ENCODE measurements at regions not wholly inside any gene's neighbourhood (a gene's known extent, or its start where the extent isn't known, plus 50 kb on each side); places are given as distances from the start of the nearest gene placed in this dataset.
"Not testable (repeated sequence)": the region's sequence is repeated elsewhere in the genome, so short reads cannot be mapped to it uniquely, and the experiment has no call there.

DNA sequence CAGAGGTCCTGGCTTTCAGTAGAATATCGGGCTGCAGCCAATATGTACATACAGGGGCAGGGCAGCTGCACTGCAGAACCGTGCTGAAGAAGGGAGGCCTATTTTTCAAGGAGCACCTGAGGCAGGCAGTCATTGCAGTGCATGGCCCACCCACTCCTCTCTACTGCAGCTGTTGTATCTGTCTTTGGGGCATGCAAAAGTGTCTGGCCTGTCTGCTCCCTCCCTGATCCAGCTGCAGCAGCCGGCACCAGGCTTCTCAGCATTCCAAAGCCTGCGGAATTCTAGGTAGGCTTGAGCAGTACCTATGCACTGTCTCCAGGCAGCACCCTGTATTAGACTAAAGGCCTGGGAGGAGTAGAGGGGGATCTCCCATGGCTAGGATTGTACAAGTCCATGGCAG lies 415.2 kb upstream of the MAGEB16 start:
- ChIA-PET POLR2A (no interaction called here), CTCF (no interaction called here)

DNA sequence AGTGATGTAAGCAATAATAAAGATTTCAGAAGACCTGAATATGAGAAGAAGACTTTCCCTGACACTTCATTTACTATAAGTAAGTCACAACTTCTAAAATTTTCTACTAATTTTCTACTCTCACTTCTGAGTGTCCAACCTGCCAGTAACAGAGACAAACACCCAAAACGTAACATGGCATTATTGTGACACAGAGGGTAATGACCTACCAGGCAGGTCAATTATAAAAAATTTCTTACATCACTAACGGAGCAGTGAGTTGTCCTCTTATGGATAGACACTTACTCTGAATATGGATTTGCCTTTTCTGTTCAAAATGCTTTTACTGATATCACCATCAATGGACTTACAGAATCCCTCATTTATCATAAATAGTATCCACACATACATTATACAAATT lies 405.9 kb upstream of the MAGEB16 start:
- POLR2A ChIA-PET, result no interaction called here
- CTCF ChIA-PET, result no interaction called here

DNA sequence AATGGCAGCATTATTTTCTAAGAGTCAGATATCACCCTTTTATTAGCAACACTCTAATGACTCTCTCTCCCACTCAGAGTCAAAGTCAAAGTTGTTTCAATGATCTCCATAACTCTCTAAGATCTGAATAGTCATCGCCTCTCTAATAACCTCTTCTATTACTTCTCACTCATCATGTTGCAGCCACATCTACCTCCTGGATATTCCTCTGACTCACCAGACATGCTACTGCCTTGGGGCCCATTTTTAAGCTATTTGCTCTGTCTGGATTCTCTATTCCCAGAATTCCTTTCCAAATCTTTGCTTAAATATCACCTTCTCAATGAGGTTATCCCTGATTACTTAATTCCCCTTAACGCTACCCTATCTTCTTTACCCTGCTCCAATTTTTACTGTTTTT lies 391.8 kb upstream of the MAGEB16 start:
- CTCF ChIA-PET, result no interaction called here
- POLR2A ChIA-PET, result no interaction called here

DNA sequence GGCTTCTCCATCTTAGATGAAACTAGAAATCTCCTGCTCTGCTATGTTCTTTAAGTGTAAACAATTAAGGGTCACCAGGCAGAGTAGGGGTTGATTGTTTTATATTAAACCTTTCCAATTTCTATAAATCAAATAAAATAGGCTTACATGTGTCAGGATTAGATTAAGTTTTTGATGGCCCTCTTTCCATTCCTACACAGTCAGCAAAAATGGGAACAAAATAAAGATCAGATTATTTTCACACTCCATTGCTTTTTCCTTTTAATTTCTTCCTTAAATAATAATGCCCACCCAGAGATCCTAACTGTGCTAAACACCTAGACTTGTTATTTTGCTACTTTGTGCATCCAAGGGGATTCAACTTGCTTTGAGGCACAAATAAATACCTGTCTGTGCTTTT lies 381.4 kb upstream of the MAGEB16 start:
- POLR2A ChIA-PET, result no interaction called here

DNA sequence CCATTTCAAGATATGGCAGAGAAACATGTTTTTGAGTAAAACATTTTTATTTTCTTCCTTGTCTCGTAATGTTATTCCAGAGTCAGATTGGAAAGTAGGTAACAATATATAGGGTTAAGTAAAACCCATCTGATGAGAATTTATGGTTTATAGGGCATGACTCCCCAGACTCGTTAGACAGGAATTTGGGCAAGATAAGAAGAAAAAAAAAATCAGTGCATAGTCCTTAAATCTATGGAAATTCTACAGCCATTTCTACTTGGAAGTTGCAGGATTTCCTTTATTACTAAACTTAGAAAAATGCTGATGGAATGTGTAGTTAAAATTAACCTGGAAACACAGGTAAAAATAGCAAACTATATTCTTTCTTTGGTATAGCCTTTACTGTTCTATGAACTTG lies 366.1 kb upstream of the MAGEB16 start:
- ChIA-PET POLR2A (no interaction called here), CTCF (no interaction called here)

More for the DNA sequence above, 381.4 kb upstream of the MAGEB16 start:
- CTCF ChIA-PET, result no interaction called here

DNA sequence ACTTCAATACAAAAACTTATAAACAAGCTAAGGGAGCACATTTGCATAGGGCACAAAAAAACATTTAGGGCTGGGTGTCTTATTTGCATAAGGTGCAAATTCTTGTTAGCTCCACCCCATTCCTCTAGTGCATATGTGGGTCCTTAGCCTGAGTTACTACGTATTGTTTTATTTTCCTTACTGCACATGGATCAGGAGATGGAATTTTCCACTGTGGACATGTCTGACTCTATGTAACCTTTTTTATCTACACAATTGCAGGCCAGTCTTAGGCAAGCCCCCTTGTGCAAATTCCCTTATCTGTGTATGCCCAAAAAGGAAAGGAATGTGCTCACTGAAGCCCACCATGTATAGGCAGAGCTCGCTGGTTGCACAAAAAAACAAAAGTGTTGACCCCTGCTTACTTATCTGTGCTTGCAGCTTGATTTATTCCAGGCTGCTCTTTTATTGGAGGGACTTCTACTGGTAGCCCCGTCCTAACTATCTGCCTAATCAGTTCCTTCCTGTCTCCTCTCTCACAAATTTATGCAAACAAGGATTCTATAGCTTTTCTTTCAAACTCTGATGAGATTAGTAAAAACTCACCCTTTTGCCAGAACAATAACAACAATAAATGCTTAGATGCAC lies 359.0 kb upstream of the MAGEB16 start:
- POLR2A ChIA-PET, result no interaction called here

DNA sequence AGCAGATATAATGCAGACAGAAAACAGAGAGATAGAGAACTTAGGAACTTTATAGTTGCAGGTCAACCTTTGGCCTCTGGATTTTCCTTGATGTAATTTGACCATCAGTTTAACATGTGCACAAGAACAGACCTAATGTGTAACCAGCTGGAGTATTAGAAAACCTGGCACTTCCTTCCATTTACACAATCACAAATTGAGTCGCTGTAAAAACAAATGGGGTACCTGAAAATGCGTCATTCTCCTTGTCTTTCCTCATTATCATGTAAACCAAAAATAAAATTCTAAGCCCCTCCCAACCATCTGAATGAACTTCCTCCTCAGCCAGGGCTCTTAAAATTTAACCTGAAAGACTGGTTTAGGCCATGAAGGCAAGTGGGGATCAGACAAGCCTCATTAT lies 358.4 kb upstream of the MAGEB16 start:
- POLR2A ChIA-PET, result no interaction called here
- CTCF ChIA-PET, result no interaction called here

More for the DNA sequence above, 359.0 kb upstream of the MAGEB16 start:
- CTCF ChIA-PET, result no interaction called here

DNA sequence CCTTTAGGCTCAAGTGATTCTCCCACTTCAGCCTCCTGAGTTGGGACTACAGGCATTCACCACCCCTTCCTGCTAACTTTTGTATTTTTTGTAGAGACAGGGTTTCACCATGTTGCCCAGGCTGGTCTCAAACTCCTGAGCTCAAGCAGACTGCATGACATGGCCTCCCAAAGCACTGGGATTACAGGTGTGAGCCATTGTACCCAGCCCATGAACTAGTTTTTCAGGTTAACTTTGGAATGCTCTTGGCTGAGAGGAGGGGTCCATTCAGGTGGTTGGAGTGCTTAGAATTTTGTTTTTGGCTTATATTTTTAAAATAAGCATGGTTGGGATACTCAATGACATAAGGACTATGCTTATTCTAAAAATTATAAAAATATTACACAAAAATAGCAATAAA lies 355.7 kb upstream of the MAGEB16 start:
- ChIA-PET POLR2A (no interaction called here), CTCF (no interaction called here)

DNA sequence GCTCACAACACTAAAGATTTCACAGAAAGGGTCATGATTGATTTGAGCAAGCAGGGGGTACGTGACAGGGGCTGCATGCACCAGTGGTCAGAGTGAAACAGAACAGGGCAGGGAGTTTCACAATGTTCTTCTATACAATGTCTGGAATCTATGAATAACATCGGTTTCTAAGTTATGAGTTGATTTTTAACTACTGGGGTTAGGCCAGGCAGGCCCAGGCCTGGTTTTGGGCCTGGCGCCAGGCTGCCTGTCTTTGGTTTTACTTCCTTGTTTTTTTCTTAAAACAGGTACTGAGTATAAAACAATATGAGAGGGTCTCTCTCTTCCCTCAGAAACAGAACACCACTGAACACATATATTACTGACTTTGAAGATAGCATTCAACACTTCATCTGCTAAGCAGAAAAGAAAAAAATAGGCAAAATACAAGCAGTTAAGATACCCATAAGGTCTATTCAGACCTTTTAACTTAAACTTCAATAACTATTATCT lies 355.0 kb upstream of the MAGEB16 start:
- POLR2A ChIA-PET, CTCF ChIA-PET: not testable (repeated sequence)

DNA sequence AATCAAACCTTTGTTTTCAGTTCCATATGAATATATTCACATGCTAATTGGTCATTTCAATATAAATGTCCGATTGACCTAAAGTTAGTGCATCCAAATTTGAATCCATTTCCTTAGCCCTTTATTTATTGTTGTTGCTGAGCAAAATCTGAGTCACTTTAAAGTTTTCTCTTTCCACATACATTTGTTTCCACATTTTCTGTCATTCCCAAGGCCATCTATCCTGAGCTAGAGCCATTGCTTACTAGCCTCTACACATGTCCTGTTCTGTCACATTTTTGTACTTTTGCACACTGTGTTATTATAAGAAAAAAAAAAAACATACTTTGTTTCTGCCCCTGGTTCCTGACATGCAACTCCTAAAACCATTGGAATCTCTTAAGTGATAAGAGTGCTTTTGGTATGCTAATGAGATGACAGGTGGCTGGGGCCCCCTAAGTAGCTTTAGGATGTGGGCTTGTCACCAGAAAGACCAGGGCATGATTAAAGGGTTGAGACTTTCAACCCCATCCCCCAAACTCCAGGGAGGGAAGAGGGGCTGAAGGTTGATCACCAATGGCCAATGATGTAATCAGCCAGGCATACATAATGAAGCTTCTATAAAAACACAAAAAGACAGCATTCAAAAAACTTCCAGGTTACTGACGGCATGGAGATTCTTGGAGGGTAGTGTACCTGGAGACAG lies 353.3 kb upstream of the MAGEB16 start:
- ChIA-PET POLR2A (no interaction called here), CTCF (no interaction called here)

DNA sequence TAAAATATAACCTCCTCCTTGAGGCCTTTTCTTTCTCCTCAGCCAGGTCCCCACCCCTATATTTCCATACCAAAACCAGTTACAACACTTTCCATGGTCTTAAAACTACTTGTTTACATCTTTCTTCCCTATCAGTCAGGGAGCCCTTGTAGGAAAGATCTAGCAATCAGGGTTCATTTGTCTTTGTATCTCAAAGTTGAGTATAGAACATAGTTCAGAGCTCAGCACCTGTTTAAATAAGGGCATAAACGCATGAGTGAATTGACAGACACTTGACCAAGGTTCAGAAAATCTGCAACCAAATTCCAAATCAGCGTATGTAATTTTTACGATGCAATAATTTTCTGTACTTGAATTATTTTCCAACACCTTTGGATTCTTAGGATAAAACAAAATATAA lies 352.2 kb upstream of the MAGEB16 start:
- ChIA-PET POLR2A (no interaction called here), CTCF (no interaction called here)

DNA sequence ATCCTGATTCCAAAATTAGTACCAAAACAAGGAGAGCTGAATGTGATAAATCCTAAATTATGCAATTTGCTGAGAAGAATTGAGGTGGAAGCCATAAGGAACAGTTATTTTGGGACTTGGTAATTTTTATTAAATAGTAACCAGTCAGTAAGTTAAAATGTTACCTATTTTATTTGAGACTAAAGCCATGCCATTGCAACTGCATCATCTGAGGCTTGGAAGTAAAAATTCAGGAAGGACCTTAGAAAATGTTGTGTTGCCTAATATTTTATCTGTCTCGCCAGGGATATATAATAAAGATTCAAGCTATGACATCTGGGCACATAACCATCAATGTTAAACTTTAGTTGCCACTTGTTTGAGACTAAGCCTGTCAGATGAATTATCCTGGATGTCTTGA lies 341.3 kb upstream of the MAGEB16 start:
- ChIA-PET POLR2A (no interaction called here), CTCF (no interaction called here)

DNA sequence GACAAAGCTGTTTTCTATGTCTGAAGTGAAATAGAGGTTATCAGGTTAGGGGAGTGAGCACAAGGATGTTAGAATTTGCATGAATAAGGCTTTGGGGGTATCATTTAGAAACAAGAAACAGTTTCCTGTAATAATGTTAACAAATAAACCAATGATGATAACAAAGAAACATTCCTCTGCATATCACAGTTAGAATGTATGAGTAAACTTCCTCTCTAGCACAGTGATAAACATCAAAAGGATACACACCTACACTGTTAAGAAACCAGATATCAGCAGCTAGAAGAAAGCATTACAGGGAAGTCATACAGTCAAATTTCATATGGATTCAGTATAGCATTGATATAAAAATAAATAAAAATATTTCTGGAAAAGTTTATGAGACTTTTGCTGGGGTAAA lies 340.0 kb upstream of the MAGEB16 start:
- POLR2A ChIA-PET, result no interaction called here
- CTCF ChIA-PET, result no interaction called here

DNA sequence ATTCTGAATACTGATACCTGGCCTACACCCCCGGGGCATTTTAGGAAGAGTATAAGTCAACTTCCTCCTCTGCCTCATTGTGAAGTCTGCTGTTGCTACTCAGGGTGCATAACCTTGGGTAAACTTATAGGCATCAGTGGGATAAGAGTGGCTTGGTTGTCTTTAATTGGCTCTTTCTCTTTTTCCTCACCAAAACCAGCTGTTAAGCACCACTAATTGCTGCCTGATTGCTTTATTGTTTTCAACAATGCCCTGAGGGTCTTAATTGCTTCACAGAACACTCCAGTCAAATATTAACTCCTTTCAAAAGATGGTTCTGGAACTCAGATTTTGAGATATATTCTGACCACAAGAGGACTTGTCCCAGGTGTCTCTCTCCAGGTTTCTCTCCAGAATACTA lies 337.0 kb upstream of the MAGEB16 start:
- POLR2A ChIA-PET, result no interaction called here
- CTCF ChIA-PET, result no interaction called here

DNA sequence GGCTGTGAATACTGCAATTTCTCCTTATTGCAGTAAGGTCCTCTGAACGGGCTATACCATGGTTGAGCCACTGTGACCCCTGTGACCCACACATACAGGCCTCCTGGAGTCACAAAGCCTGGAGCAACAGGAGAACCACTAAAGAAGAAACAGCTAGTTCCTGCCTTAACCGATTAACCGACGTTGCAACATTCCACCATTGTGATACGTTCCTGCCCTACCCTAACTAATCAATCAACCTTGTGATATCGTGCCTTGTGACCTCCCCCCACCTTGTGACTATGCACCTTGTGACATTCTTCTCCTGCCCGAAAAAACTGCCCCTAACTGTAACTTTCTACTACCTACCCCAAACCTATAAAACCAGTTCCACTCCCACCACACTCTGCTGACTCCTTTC lies 301.5 kb upstream of the MAGEB16 start:
- POLR2A ChIA-PET, CTCF ChIA-PET: not testable (repeated sequence)

DNA sequence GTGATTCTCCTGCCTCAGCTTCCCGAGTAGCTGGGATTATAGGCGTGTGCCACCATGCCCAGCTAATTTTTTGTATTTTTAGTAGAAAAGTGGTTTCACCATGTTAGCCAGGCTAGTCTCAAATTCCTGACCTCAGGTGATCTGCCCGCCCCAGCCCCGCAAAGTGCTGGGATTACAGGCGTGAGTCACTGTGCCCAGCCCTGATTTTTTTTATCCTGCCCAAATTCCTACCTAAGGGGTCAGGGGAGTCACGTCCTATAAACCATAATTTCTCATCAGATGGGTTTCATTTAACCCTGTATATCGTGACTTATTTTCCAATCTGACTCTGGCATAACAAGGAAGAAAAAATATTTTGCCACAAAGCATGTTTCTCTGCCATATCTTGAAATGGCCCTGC lies 300.7 kb upstream of the MAGEB16 start:
- POLR2A ChIA-PET, CTCF ChIA-PET: not testable (repeated sequence)

DNA sequence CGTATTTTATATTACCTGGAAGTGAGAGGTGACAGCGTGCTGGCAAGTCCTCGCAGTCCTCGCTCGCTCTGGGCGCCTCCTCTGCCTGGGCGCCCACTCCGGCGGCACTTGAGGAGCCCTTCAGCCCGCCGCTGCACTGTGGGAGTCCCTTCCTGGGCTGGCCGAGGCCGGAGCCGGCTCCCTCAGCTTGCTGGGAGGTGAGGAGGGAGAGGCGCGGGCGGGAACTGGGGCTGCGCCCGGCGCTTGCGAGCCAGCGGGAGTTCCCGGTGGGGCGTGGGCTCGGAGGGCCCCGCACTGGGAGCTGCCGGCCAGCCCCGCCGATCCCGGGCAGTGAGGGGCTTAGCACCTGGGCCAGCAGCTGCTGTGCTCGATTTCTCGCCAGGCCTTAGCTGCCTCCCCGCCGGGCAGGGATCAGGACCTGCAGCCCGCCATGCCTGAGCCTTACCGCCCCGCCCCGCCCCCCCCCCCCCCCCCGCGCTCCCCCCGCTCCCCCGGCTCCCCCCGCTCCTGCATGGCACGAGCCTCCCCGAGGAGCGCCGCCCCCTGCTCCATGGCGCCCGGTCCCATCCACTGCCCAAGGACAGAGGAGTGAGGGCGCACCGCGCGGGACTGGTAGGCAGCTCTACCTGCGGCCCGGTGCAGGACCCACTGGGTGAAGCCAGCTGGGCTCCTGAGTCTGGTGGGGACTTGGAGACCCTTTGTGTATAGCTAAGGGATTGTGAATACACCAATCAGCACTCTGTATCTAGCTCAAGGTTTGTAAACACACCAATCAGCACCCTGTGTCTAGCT lies 298.9 kb upstream of the MAGEB16 start:
- POLR2A ChIA-PET, result no interaction called here
- CTCF ChIA-PET, result no interaction called here

DNA sequence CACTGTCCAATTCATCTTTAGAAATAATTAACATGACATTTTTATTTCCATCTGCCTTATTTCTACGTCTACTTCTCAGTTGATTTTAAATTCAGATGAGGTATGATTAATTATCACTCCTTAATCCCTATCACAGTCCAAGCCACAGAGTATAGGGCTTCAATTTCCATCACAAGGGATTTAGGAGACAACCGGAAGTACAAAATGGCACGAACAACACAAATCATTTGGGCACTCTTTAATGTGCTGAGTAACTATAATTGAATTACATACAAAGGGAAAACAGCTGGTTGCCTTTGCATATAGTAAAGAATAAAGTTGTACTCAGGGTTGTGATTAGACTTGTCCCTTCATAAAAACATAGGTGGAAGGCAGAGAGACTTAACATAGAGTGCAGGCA lies 290.4 kb upstream of the MAGEB16 start:
- ChIA-PET POLR2A (no interaction called here), CTCF (no interaction called here)

DNA sequence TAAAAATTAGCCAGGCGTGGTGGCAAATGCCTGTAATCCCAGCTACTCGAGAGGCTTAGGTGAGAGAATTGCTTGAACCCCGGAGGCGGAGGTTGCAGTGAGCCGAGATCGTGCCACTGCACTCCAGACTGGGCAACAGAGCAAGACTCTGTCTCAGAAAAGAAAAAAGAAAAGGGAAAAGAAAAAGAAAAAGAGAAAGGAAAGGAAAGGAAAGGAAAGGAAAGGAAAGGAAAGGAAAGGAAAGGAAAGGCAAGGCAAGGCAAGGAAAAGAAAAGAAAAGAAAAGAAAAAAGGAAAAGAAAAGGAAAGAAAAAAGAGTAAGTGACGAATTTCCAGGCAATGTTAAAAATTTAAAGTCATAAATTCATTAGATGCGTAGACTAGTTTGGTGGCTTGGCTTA lies 250.1 kb upstream of the MAGEB16 start:
- CTCF ChIA-PET, POLR2A ChIA-PET: not testable (repeated sequence)

DNA sequence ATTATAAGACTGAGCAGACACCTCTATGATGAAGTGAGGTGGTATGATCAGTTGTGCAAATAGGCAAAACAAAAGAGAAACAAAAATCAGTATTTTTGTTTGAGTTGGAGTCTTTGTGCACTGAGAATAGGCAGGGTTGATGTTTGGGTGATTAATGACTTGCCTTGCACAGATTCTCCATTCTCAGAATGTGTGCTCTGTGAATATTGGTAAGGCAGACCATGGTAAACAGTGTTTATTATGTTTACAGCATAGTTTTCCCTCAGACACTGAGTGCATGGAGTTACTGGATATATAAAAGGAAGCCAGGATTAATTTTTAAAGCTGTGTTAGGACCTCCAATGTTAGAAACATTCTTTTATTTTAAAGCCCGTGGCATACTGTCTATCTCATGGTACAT lies 240.2 kb upstream of the MAGEB16 start:
- ChIA-PET POLR2A (no interaction called here), CTCF (no interaction called here)

DNA sequence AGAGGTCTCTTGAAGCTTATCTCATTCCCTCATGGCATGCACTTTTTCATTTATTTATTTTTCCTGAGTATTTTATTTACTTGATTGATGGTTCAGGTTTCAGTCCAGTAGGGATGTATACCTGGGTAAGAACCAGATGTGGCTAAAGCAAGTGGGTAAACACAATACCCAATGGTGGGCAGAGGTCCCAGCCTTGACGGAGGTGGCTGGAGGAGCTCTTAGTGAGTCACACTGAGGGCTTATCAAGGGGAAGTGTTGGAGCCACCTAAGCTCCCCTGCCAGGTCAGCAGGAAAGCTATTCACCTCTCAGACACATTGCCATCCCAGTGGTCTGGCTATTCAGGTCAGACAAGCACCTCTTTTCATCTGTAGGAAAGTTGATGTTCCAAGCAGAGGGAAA lies 236.2 kb upstream of the MAGEB16 start:
- ChIA-PET POLR2A (no interaction called here), CTCF (no interaction called here)

DNA sequence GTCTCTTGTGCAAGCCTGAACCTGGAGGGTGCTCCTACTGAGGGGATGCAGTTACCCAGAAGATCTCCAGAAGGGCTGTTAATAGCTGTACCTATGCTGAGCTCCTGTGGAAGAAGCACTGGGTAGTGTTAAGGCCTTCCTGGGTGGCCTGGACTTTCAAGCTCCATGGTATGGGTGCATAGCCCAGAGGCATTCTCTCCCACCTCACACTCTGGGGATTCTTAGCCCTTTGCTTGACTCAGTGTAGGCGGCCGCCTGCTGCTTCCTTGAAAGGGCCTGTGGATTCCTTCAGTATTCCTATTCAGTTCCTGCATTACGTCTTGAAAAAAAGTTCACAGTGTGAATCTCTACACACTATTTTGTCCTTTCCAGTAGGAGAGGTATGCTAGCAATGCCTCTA lies 235.7 kb upstream of the MAGEB16 start:
- ChIA-PET POLR2A (no interaction called here), CTCF (no interaction called here)

Measured in activated CD8-positive, alpha-beta memory T cell treated with anti-CD3 and anti-CD28 coated beads for 36 hours (primary cell).